ENCODE measurements at regions not wholly inside any gene's neighbourhood (a gene's known extent, or its start where the extent isn't known, plus 50 kb on each side); places are given as distances from the start of the nearest gene placed in this dataset.

GRCh38 chr4:129614611-129615010, 518.7 kb downstream of the C4orf33 start:
- no peak overlapping the region for H3K27ac ChIP-seq
- no peaks in the 10 kb centered on the region for H3K27me3 ChIP-seq
- H3K36me3 ChIP-seq, result no peaks in the 10 kb centered on the region
- no peaks in the 10 kb centered on the region for H3K9me3 ChIP-seq
- TF ChIP-seq POLR2A (IDR thresholded peaks at IDR 0.05), result no peak
- no peak for TF ChIP-seq CTCF (IDR thresholded peaks at IDR 0.05)
- TF ChIP-seq POLR2AphosphoS5 (IDR thresholded peaks at IDR 0.05), result no peak
- no peaks in the 10 kb centered on the region for H3K4me1 ChIP-seq
- no peak for DNase-seq (ENCODE audit: low spot score in 2 of 2)
- intact Hi-C loops (cut with DNase I; ENCODE audit: low total_unique reads), result no loop called here
- no peak overlapping the region for H3K4me3 ChIP-seq

- no peak for TF ChIP-seq POLR2AphosphoS5 (IDR thresholded peaks at IDR 0.05)
- TF ChIP-seq POLR2A (IDR thresholded peaks at IDR 0.05), result no peak
- no peak for TF ChIP-seq CTCF (IDR thresholded peaks at IDR 0.05)
- Histone ChIP-seq H3K27ac (no peak overlapping the region), H3K4me3 (no peak overlapping the region), H3K36me3 (peaks cover 2% of the 10 kb centered on the region), H3K9me3 (no peaks in the 10 kb centered on the region), H3K27me3 (no peaks in the 10 kb centered on the region), H3K4me1 (no peaks in the 10 kb centered on the region)
- intact Hi-C loops (cut with DNase I; ENCODE audit: low total_unique reads), result no loop called here
- no peak for DNase-seq (ENCODE audit: low spot score in 2 of 2)
These were observed 526.6 kb downstream of the C4orf33 start for GRCh38 chr4:129622566-129622965.

GRCh38 chr4:129623233-129623875, 527.4 kb downstream of the C4orf33 start:
- no peak for TF ChIP-seq POLR2A (IDR thresholded peaks at IDR 0.05)
- no peak for TF ChIP-seq POLR2AphosphoS5 (IDR thresholded peaks at IDR 0.05)
- no peak for TF ChIP-seq CTCF (IDR thresholded peaks at IDR 0.05)
- Histone ChIP-seq H3K4me1 (no peaks in the 10 kb centered on the region), H3K4me3 (no peak overlapping the region)

GRCh38 chr4:129641179-129641578, 545.2 kb downstream of the C4orf33 start:
- no peaks in the 10 kb centered on the region for H3K27me3 ChIP-seq
- no peak overlapping the region for H3K4me3 ChIP-seq
- DNase-seq (ENCODE audit: low spot score in 2 of 2), result no peak
- no peaks in the 10 kb centered on the region for H3K36me3 ChIP-seq
- no peak overlapping the region for H3K27ac ChIP-seq
- intact Hi-C loops (cut with DNase I; ENCODE audit: low total_unique reads), result no loop called here
- no peaks in the 10 kb centered on the region for H3K4me1 ChIP-seq
- no peaks in the 10 kb centered on the region for H3K9me3 ChIP-seq
- peak in 2 of 3 donors; percentile 48 to 50 for TF ChIP-seq CTCF (IDR thresholded peaks at IDR 0.05)
- no peak for TF ChIP-seq POLR2AphosphoS5 (IDR thresholded peaks at IDR 0.05)

More at GRCh38 chr4:129623233-129623875, 527.4 kb downstream of the C4orf33 start:
- Histone ChIP-seq H3K27me3 (no peaks in the 10 kb centered on the region), H3K9me3 (no peaks in the 10 kb centered on the region), H3K36me3 (peaks cover 2% of the 10 kb centered on the region), H3K27ac (no peak overlapping the region)
- no peak for DNase-seq (ENCODE audit: low spot score in 2 of 2)
- intact Hi-C loops (cut with DNase I; ENCODE audit: low total_unique reads), result no loop called here

GRCh38 chr4:129645461-129645860, 549.5 kb downstream of the C4orf33 start:
- no peak for TF ChIP-seq POLR2AphosphoS5 (IDR thresholded peaks at IDR 0.05)
- TF ChIP-seq CTCF (IDR thresholded peaks at IDR 0.05), result no peak
- TF ChIP-seq POLR2A (IDR thresholded peaks at IDR 0.05), result no peak
- Histone ChIP-seq H3K4me3 (no peak overlapping the region), H3K36me3 (no peaks in the 10 kb centered on the region), H3K9me3 (no peaks in the 10 kb centered on the region), H3K4me1 (no peaks in the 10 kb centered on the region), H3K27me3 (no peaks in the 10 kb centered on the region), H3K27ac (no peak overlapping the region)
- intact Hi-C loops (cut with DNase I; ENCODE audit: low total_unique reads), result no loop called here
- no peak for DNase-seq (ENCODE audit: low spot score in 2 of 2)
